ACC112 (cell line): ENCODE measurements at regions not wholly inside any gene's neighbourhood (a gene's known extent, or its start where the extent isn't known, plus 50 kb on each side); places are given as distances from the start of the nearest gene placed in this dataset.

ENCODE experiments used
- H2AFZ ChIP-seq: fragments of 200-600 bp; sonication (generic); one replicate; pipeline ENCODE4 v1.6.0; 2017; ENCODE audit warnings: antibody characterized with exemption, low read length; ENCODE audit not compliant: unreplicated experiment
- H3K27ac ChIP-seq: fragments of 200-600 bp; sonication (generic); 2 replicates; pipeline ENCODE4 v1.5.1; 2014; ENCODE audit warnings: low read depth, mild to moderate bottlenecking, antibody characterized with exemption, low read length, moderate library complexity
- H3K27me3 ChIP-seq: fragments of 200-600 bp; sonication (generic); 2 replicates; pipeline ENCODE4 v1.6.1; 2014; ENCODE audit warnings: mild to moderate bottlenecking, antibody characterized with exemption, low read length, moderate library complexity, mixed read lengths; ENCODE audit not compliant: insufficient read depth
- H3K36me3 ChIP-seq: fragments of 200-600 bp; sonication (generic); 2 replicates; pipeline ENCODE4 v1.6.1; 2016; ENCODE audit warnings: mild to moderate bottlenecking, antibody characterized with exemption, low read length, moderate library complexity, mixed read lengths; ENCODE audit not compliant: insufficient read depth
- H3K4me1 ChIP-seq: fragments of 200-600 bp; sonication (generic); one replicate; pipeline ENCODE4 v1.6.1; 2016; ENCODE audit warnings: low read length, mixed read lengths; ENCODE audit not compliant: insufficient read depth, unreplicated experiment, control insufficient read depth
- H3K4me3 ChIP-seq: fragments of 200-600 bp; sonication (generic); 2 replicates; pipeline ENCODE4 v1.5.1; 2014; ENCODE audit warnings: mild to moderate bottlenecking, low read depth, low read length
- H3K79me2 ChIP-seq: fragments of 200-600 bp; sonication (generic); one replicate; pipeline ENCODE4 v1.6.0; 2016; ENCODE audit warnings: low read length; ENCODE audit not compliant: control insufficient read depth, unreplicated experiment, insufficient read depth

DNA sequence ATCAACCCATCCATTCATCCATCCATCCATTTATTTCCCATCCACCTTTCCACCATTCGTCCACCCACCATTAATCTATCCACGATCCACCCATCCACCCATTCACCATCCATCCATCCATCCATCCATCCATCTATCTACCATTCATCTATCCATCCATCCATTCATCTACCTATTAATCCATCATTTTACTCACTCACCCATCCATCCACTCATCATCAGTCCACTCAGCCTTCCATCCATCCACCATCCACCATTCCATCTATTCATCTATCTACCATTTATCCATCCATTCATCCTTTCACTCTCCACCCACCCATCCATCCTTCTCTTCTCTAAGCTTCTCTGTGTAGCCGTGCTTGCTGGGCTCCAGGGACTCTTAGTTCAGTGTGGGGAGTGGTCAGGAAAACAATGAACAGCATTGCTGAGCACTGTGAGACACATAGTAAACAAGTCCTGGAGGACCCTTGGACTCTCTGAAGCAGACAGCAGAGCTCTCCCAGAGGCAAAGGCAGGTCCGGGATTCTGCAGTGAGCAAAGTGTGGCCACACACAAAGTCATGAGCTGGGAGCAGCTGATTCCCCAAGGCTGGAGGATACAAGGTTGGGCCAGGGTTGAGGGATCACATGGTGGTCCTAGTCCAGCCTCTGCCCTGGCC, 642.2 kb downstream of the BRD1 start:
- H2AFZ ChIP-seq, result no peak overlapping the region
- H3K4me3 ChIP-seq, result no peak overlapping the region
- no peaks in the 10 kb centered on the region for H3K27me3 ChIP-seq
- H3K36me3 ChIP-seq, result no peaks in the 10 kb centered on the region
- H3K4me1 ChIP-seq, result no peaks in the 10 kb centered on the region
- H3K79me2 ChIP-seq, result no peaks in the 10 kb centered on the region
- no peak overlapping the region for H3K27ac ChIP-seq

DNA sequence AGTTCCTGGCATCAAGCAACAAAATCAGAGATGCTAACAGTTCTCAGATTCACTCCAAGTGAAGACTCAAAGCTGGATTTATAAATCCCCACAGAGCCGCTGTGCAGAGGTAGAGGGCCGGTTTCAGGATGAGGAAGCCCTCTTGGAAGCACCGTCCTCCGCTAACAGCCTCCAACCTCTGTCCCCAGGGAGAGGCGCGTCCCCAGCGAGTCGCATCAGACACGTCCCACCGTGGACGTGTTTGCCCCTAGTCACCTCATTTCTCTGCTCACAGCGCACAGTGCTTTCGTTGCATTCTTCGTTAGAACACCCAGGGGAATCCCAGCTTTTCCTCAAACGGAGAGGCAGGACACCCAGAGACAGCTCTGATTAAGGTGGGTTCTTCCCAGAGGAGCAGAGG, 642.9 kb downstream of the BRD1 start:
- Histone ChIP-seq H3K4me1 (no peaks in the 10 kb centered on the region), H3K27me3 (no peaks in the 10 kb centered on the region), H2AFZ (no peak overlapping the region), H3K36me3 (no peaks in the 10 kb centered on the region), H3K27ac (no peak overlapping the region), H3K79me2 (no peaks in the 10 kb centered on the region), H3K4me3 (no peak overlapping the region)

DNA sequence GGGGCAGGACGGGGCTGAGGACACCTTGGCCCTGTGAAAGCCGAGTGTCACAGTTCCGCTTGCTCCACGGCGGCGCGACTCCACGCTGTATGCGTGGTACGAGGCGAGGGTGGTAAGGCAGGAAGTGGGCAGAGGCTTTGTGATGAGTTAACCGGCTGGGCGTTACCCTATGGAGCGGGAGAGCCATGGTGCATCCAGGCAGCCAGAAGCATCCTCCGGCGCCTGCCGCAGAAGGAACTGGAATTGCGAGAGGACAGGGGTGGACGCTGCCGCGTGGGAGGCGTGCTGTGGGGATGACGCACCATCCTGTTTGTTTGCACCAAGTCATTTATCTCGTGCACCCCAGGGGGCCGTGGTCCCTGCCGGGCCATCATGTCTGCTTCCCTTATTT, 643.9 kb downstream of the BRD1 start:
- Histone ChIP-seq H3K79me2 (no peaks in the 10 kb centered on the region), H2AFZ (no peak overlapping the region), H3K27me3 (no peaks in the 10 kb centered on the region), H3K36me3 (no peaks in the 10 kb centered on the region), H3K4me1 (no peaks in the 10 kb centered on the region), H3K27ac (no peak overlapping the region), H3K4me3 (no peak overlapping the region)

DNA sequence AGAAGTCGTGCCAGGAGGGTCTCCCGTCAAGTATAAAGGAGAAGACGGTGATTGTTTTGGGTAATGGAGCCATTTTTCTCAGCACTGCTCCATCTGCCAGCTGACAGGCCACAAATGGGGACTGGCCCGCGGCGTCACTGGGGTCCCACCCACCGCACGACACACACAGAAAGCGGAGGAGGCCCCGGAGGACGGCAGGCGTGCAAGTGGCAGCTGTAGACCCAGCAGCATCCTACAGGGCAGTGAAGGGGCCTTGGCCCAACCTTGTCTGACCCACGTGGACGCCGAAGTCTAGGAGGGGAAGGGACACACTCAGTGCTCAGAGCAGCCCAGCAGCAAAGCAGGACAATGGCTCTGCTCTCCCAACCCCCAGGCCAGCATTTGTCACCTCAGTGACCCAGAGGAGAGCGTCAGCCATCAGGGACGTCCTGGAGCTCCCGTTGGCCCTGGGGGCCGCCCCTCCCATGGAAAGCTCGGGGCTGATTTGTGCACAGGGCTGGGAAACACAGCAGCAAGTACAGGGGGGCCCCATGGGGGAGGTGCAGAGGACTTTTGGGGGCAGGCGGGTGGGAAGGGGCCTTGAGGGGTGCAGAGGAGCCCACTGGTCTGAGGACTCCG, 644.4 kb downstream of the BRD1 start:
- H3K79me2 ChIP-seq, result no peaks in the 10 kb centered on the region

DNA sequence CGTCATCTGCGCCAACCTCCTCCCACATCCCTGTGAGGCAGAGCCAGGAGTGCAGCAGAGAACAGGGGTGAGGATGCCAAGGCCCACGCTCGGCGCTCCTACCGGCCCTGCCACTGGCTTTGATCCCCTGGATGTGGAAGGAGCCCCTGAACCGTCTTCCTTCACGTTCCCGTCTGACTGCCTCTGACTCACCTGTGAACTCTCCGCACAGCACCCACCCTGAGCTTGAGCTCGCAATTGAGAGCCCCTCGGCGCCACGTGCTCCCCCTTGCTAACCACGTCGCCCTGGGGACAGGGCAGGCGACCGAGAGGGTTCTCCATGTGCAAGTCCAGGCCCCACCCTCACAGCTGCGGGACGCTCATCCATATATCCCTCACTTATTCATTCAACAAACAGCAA, 645.3 kb downstream of the BRD1 start:
- Histone ChIP-seq H3K36me3 (no peaks in the 10 kb centered on the region), H3K27ac (no peak overlapping the region), H3K4me1 (no peaks in the 10 kb centered on the region), H3K27me3 (no peaks in the 10 kb centered on the region), H2AFZ (no peak overlapping the region), H3K4me3 (no peak overlapping the region), H3K79me2 (no peaks in the 10 kb centered on the region)

More for the DNA sequence above, 644.4 kb downstream of the BRD1 start:
- Histone ChIP-seq H2AFZ (no peak overlapping the region), H3K36me3 (no peaks in the 10 kb centered on the region), H3K4me1 (no peaks in the 10 kb centered on the region), H3K4me3 (no peak overlapping the region), H3K27ac (no peak overlapping the region), H3K27me3 (no peaks in the 10 kb centered on the region)

DNA sequence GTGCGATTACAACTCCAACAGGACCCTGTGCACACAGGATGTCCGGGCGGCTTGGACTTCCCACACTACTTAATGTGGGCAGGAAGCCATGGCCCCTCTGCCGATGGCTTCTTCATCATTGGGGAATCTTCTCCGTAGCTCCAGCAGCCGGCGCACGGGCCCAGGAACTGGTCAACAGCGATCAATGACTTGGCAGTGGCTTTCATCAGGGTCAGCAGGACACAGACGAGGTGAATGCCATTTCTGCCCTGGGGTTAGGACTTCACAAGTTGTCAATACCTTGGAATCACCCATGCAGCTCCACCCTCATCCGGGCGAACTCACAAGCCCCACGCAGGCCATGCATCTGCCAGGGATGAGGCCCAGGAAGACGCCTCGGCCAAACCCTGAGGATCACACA, 645.7 kb downstream of the BRD1 start:
- Histone ChIP-seq H3K79me2 (no peaks in the 10 kb centered on the region), H3K27me3 (no peaks in the 10 kb centered on the region)

DNA sequence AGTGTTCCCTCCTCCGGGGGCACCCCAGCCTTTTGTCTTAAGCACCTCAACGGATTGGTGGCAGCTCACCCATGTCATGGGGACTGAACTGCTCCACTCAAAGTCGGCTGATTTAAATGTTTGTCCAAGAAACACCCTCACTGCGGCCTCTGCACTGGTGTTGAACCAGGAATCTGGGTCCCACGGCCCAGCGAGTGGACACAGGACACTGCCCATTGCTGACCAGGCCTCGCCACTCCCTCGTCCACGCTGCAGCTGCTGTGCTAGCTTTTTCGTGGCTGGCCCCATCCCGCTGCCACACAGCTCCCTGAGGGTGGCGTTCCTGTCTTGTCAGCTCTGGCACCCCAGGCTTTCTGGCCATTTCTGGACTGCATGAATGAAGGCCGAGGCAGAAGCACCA, 646.2 kb downstream of the BRD1 start:
- H3K79me2 ChIP-seq, result no peaks in the 10 kb centered on the region
- no peak overlapping the region for H3K4me3 ChIP-seq
- no peak overlapping the region for H2AFZ ChIP-seq
- H3K36me3 ChIP-seq, result no peaks in the 10 kb centered on the region
- H3K4me1 ChIP-seq, result no peaks in the 10 kb centered on the region
- no peaks in the 10 kb centered on the region for H3K27me3 ChIP-seq
- no peak overlapping the region for H3K27ac ChIP-seq

More for the DNA sequence above, 645.7 kb downstream of the BRD1 start:
- Histone ChIP-seq H2AFZ (no peak overlapping the region), H3K36me3 (no peaks in the 10 kb centered on the region), H3K4me1 (no peaks in the 10 kb centered on the region), H3K27ac (no peak overlapping the region), H3K4me3 (no peak overlapping the region)

DNA sequence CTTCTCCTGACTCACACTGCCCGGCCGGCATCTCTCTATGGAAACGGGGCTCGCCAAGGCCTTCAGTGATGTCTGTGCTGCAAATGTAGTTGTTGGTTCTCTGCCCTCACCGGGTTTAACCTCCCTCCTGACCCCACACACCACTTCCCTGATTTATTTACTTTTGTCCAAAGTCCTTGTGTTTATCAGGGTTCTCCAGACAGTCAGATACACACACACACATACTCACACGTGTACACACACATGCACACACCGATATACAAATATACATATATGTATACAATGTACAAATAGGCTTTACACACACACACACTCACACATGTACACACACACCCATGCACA, 647.0 kb downstream of the BRD1 start:
- Histone ChIP-seq H3K79me2 (no peaks in the 10 kb centered on the region), H3K27ac (no peak overlapping the region)

DNA sequence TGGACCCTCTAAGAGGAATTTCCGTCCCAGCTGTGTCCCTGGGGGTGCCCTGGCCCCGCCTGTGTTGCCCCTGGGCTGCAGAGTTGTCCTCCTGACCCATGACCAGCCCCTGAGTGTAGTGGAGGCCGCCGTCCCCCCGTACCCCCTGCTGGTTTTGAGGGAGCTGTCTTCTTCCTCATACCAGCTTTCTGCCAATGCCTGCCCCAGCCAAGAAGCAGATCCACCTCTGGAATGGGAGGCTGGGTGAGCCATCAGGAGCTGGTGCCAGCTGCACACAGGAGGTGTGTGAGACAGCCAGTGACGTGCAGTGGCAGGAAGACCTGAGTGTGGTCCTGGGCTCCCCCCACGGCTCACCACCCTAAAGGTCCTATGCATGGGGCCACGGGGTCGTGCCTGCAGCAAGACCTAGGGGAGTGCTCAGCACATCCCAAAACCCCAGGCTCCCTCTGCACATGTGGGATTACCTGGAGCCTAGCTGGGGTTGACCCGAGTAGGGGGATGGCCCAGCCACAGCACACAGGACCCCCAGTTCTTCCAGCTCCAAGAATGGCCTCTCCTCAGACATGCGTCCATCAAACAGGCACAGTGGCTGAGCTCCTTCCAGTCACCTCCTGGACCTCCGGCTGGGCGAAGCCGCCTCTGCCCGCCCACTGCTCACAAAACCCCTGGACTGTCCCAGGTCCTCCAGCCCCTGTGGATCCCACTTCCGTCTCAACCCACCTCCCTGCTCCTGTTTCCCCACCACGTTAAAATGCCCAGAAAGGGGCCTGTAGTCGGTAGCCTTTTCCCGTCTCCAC, 647.6 kb downstream of the BRD1 start:
- Histone ChIP-seq H3K27me3 (no peaks in the 10 kb centered on the region), H2AFZ (no peak overlapping the region), H3K27ac (no peak overlapping the region), H3K4me3 (no peak overlapping the region), H3K4me1 (no peaks in the 10 kb centered on the region), H3K79me2 (no peaks in the 10 kb centered on the region), H3K36me3 (no peaks in the 10 kb centered on the region)

More for the DNA sequence above, 647.0 kb downstream of the BRD1 start:
- Histone ChIP-seq H3K4me1 (no peaks in the 10 kb centered on the region), H2AFZ (no peak overlapping the region), H3K4me3 (no peak overlapping the region), H3K27me3 (no peaks in the 10 kb centered on the region), H3K36me3 (no peaks in the 10 kb centered on the region)

DNA sequence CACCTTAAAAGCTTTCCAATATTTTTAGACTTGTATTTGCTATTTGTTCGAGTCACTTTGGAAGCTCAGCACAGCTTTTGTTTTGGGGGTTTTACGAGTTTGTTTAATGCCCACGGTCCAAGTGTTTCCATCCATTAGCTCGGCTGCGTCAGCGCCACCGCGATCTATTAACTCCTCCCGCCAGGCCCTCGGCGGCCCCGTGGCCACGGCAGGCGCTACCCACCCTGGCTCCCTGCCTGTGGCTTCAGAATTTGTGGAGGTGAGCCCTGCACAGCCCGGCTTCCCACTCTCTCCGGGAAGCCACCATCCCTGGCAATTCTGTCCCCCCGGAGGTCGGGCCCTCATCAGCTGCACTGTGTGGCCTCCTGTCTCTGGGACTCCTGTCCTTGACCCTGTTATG, 648.5 kb downstream of the BRD1 start:
- Histone ChIP-seq H3K36me3 (no peaks in the 10 kb centered on the region), H3K4me3 (no peak overlapping the region), H3K27ac (no peak overlapping the region), H3K79me2 (no peaks in the 10 kb centered on the region), H3K4me1 (no peaks in the 10 kb centered on the region), H2AFZ (no peak overlapping the region), H3K27me3 (no peaks in the 10 kb centered on the region)
